Dedifferentiated amniotic fluid mesenchymal stem cell (primary cell): ENCODE measurements at regions not wholly inside any gene's neighbourhood (a gene's known extent, or its start where the extent isn't known, plus 50 kb on each side); places are given as distances from the start of the nearest gene placed in this dataset.
"Not testable (repeated sequence)": the region's sequence is repeated elsewhere in the genome, so short reads cannot be mapped to it uniquely, and the experiment has no call there.

ENCODE experiments used
- DNase-seq: peaks from one replicate; pipeline ENCODE4 v3.0.0-alpha.2; 2016; ENCODE audit errors: extremely low spot score

GRCh38 chr3:33919312-33920120, 121.1 kb downstream of the PDCD6IP start:
- DNase-seq, result no peak

- no peak for DNase-seq
Measured at GRCh38 chr3:33920511-33920910, 122.1 kb downstream of the PDCD6IP start.

- DNase-seq, result no peak
Measured at GRCh38 chr3:33921608-33922007, 123.2 kb downstream of the PDCD6IP start.

GRCh38 chr3:33926998-33927605, 128.7 kb downstream of the PDCD6IP start:
- no peak for DNase-seq

GRCh38 chr3:33929813-33930212, 131.4 kb downstream of the PDCD6IP start:
- DNase-seq, result no peak

- DNase-seq, result no peak
Measured at GRCh38 chr3:33931512-33931911, 133.1 kb downstream of the PDCD6IP start.

- DNase-seq, result no peak
Measured at GRCh38 chr3:33932010-33932764, 133.8 kb downstream of the PDCD6IP start.

- DNase-seq, result no peak
Measured at GRCh38 chr3:33936171-33936920, 137.9 kb downstream of the PDCD6IP start.

- no peak for DNase-seq
Measured at GRCh38 chr3:33936921-33937525, 138.6 kb downstream of the PDCD6IP start.

- no peak for DNase-seq
Measured at GRCh38 chr3:33937628-33938027, 139.2 kb downstream of the PDCD6IP start.

GRCh38 chr3:33940149-33940548, 141.7 kb downstream of the PDCD6IP start:
- DNase-seq, result no peak

GRCh38 chr3:33940736-33941135, 142.3 kb downstream of the PDCD6IP start:
- no peak for DNase-seq

- no peak for DNase-seq
Measured at GRCh38 chr3:33941804-33942203, 143.4 kb downstream of the PDCD6IP start.

GRCh38 chr3:33942483-33943150, 144.2 kb downstream of the PDCD6IP start:
- no peak for DNase-seq

- no peak for DNase-seq
Measured at GRCh38 chr3:33943277-33943676, 144.8 kb downstream of the PDCD6IP start.

- not testable (repeated sequence) for DNase-seq
Measured at GRCh38 chr3:33946612-33947011, 148.2 kb downstream of the PDCD6IP start.

- DNase-seq, result no peak
Measured at GRCh38 chr3:33947272-33948195, 149.1 kb downstream of the PDCD6IP start.

- no peak for DNase-seq
Measured at GRCh38 chr3:33949074-33949473, 150.6 kb downstream of the PDCD6IP start.

- DNase-seq, result no peak
Measured at GRCh38 chr3:33954956-33955355, 156.5 kb downstream of the PDCD6IP start.

- DNase-seq, result no peak
Measured at GRCh38 chr3:33956206-33956605, 157.8 kb downstream of the PDCD6IP start.
